Prostate gland (tissue), 2 donors: ENCODE measurements at regions not wholly inside any gene's neighbourhood (a gene's known extent, or its start where the extent isn't known, plus 50 kb on each side); places are given as distances from the start of the nearest gene placed in this dataset.

Source experiments
- POLR2A ChIP-seq: fragments of 450-650 bp; IDR thresholded peaks from one replicate; pipeline ENCODE4 v1.6.1; 2016; ENCODE audit warnings: antibody characterized with exemption, mild to moderate bottlenecking
- POLR2AphosphoS5 ChIP-seq: sonication (generic); formaldehyde crosslinking; IDR thresholded peaks from one replicate; pipeline ENCODE4 v1.6.1; 2017; ENCODE audit warnings: antibody characterized with exemption
- TF ChIP-seq, protein P1 (sequence below), 4 experiments: fragments of 200-600 bp in 2 of 4; fragments of 450-650 bp in 2 of 4; sonication (generic) in 2 of 4; IDR thresholded peaks; 1 replicate in 3 of 4; 2 replicates in 1 of 4; pipeline ENCODE4 v1.5.1; 2016 to 2019; ENCODE audit warnings: antibody characterized with exemption in 4 of 4, mild to moderate bottlenecking in 2 of 4, moderate library complexity in 2 of 4

DNA sequence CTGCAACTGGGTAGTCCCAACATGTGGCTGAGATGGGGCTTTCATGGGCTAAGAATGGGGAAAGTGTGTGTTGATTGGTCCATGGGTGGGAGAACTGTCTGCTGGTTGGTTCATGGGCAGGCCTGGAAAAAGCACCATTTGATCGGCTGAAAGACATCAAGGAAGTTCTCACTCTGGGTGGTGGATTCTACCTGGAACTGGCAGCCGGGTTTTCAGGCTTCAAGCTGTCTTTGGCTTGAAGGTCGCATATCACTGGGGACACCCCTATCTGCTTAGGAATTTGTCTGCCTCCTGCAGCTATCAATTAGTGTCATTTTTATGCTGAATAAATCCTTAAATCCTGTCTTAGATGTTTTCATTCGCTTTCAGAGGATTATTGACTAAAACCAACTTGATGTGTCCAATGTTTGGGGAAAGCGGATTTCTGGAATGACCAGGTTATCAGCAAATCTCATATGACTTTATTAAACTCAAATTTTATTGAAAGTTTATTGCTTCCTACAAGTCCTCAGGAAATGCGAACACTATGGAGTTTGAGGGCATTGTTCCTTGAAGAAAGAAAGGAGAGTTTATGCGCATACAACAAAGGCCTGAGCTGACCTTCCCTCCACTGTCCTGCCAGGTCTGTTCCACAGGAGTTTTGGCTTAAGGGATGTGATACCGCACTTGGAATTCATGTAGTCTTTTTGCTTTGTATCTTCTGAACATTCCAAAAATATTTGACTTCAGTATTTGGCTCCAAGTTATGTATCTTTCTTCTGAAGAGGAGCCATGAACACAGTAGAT lies 451.1 kb downstream of the TUSC1 start:
- no peak for TF ChIP-seq POLR2A
- TF ChIP-seq, protein P1, sequence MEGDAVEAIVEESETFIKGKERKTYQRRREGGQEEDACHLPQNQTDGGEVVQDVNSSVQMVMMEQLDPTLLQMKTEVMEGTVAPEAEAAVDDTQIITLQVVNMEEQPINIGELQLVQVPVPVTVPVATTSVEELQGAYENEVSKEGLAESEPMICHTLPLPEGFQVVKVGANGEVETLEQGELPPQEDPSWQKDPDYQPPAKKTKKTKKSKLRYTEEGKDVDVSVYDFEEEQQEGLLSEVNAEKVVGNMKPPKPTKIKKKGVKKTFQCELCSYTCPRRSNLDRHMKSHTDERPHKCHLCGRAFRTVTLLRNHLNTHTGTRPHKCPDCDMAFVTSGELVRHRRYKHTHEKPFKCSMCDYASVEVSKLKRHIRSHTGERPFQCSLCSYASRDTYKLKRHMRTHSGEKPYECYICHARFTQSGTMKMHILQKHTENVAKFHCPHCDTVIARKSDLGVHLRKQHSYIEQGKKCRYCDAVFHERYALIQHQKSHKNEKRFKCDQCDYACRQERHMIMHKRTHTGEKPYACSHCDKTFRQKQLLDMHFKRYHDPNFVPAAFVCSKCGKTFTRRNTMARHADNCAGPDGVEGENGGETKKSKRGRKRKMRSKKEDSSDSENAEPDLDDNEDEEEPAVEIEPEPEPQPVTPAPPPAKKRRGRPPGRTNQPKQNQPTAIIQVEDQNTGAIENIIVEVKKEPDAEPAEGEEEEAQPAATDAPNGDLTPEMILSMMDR (IDR thresholded peaks at IDR 0.05): no peak
- no peak for TF ChIP-seq POLR2AphosphoS5
